NT2/D1 (cell line): ENCODE measurements at regions not wholly inside any gene's neighbourhood (a gene's known extent, or its start where the extent isn't known, plus 50 kb on each side); places are given as distances from the start of the nearest gene placed in this dataset.

Source experiments
- DNase-seq: peaks from one replicate; pipeline ENCODE4 v3.0.0-alpha.2; 2011; ENCODE audit warnings: low read depth, low spot score
- H3K27me3 ChIP-seq: 2 replicates; pipeline ENCODE4 v1.6.0; 2011; ENCODE audit warnings: mild to moderate bottlenecking; ENCODE audit not compliant: insufficient read length, insufficient read depth
- H3K36me3 ChIP-seq: 2 replicates; pipeline ENCODE4 v1.6.1; 2011; ENCODE audit warnings: mild to moderate bottlenecking, low read length, mixed read lengths; ENCODE audit not compliant: insufficient read depth, insufficient read length
- H3K4me1 ChIP-seq: 2 replicates; pipeline ENCODE4 v1.5.1; 2011; ENCODE audit not compliant: insufficient read depth, insufficient read length
- H3K4me3 ChIP-seq: 2 replicates; pipeline ENCODE4 v1.5.1; 2011; ENCODE audit warnings: low read depth; ENCODE audit not compliant: insufficient read length
- H3K9ac ChIP-seq: 2 replicates; pipeline ENCODE4 v1.6.0; 2011; ENCODE audit warnings: low read depth; ENCODE audit not compliant: insufficient read length
- H3K9me3 ChIP-seq: 2 replicates; pipeline ENCODE4 v1.5.1; 2011; ENCODE audit warnings: mild to moderate bottlenecking, low read length; ENCODE audit not compliant: insufficient read depth
- SUZ12 ChIP-seq: IDR thresholded peaks from 2 replicates; pipeline ENCODE4 v1.6.1; 2011; ENCODE audit not compliant: insufficient read length, insufficient read depth; ENCODE audit errors: extremely low read depth
- YY1 ChIP-seq: IDR thresholded peaks from 2 replicates; pipeline ENCODE4 v1.6.1; 2011; ENCODE audit not compliant: insufficient read length, insufficient read depth
- ZNF274 ChIP-seq: IDR thresholded peaks from 2 replicates; pipeline ENCODE4 v1.6.1; 2011; ENCODE audit warnings: mild to moderate bottlenecking, low read depth, low read length

DNA sequence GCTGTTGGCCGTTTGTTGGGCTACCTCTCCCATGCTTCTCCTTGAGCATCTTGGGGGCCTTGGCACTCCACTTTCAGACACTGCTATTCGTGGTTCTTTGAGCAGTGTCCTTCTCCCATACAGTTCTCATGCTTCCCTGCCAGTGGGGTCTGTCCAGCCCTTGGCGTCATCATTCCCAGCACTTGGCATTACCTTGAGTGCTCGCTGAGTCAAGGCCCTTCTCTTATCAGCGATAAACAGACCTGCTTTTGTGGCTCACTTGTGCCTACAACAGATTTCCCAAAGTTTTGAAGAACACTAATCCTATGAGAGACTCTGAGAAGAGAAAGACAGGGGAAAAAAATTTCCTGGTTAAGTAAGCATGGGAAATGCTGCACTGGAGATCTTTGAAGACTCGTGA is 85.3 kb downstream of the NOC3L start:
- no peaks in the 10 kb centered on the region for H3K36me3 ChIP-seq
- TF ChIP-seq YY1 (no peak), SUZ12 (no peak), ZNF274 (no peak)

DNA sequence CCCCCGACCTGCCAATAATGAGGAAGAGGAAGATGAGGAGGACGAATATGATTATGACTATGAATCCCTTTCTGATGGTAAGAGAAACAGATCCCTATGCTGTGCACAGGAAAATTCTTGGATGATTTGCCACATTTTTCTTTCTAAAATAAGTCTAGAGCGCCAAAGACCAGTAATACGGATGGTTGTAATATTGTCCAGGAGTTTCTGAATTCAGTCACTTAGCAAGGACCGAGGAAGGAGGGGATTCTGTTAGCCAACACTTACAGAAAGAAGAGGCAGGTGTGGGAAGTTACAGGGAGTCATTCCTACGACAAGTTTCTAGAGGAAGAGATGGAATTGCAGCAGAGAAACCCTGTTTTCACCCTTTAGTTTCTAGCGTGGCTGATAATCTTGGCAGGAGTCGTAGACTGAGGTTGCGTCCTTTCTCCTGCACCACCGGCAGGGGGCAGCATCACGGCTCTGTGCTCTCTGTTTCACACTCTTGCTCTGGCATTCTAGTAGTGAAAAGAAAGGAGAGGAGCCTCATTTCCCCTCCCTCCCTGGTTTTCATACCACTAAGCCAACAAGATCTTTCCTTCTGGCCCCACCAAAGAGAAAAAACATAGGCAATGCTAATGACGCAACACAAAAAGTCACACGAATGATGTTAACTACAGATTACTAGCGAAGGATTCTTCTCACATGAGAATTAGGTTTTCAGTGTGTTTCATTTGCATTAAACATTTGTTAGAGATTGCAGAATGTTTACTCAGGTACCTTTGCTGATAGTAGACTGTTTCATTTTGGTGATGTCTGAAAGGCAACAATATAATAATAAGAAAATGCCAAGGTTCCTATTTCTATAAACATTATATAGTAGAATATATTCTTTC is 82.7 kb downstream of the NOC3L start:
- H3K9ac ChIP-seq: no peak overlapping the region
- TF ChIP-seq YY1 (no peak), SUZ12 (no peak), ZNF274 (no peak)
- no peaks in the 10 kb centered on the region for H3K4me1 ChIP-seq
- H3K36me3 ChIP-seq: no peaks in the 10 kb centered on the region
- H3K9me3 ChIP-seq: no peaks in the 10 kb centered on the region
- H3K27me3 ChIP-seq: no peaks in the 10 kb centered on the region
- H3K4me3 ChIP-seq: no peak overlapping the region
- peak; percentile 47 for DNase-seq

More for the DNA sequence above, 85.3 kb downstream of the NOC3L start:
- Histone ChIP-seq H3K4me3 (no peak overlapping the region), H3K9ac (no peak overlapping the region), H3K27me3 (no peaks in the 10 kb centered on the region), H3K4me1 (no peaks in the 10 kb centered on the region), H3K9me3 (no peaks in the 10 kb centered on the region)
- no peak for DNase-seq

DNA sequence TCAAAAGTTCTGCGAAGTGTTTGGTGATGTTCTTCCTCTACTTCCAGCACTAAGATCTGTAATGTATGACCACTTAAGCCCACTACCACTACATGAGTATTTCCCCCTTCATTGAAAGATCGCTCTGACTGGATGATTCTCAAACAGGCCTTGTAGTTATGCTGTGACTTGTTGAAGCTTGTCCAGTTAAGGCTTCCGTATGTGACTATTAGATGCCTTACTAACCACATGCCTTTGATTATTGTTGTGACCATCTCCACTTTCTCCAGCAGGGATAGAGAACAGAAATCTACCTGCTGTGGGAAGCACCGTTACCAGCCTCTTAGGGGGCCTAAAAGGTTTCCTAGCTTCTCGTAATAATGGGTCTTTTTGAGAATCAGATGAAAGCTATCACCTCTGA is 81.1 kb downstream of the NOC3L start:
- H3K4me1 ChIP-seq: no peaks in the 10 kb centered on the region
- no peaks in the 10 kb centered on the region for H3K27me3 ChIP-seq
- no peak for DNase-seq
- no peak for TF ChIP-seq ZNF274
- H3K36me3 ChIP-seq: no peaks in the 10 kb centered on the region
- H3K4me3 ChIP-seq: no peak overlapping the region
- H3K9me3 ChIP-seq: no peaks in the 10 kb centered on the region
- no peak overlapping the region for H3K9ac ChIP-seq

DNA sequence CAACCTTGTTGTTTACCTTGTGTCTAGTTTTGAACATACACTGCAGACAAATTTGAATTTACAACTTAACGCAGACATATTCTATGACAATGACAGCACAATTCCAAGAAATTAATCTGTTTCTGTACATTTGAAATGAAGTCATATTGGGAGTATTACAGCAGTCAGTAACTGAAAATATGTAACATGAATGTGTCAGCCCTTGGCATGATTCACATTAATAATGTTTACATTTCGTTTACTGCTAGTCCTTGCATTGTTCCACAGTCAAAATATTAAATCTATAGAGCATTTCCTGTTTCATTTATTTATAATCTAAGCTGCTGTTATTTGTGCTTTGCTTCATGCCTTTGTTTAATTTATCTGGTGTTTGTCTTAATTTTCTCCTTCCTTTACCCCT is 80.4 kb downstream of the NOC3L start:
- Histone ChIP-seq H3K9me3 (no peaks in the 10 kb centered on the region), H3K36me3 (no peaks in the 10 kb centered on the region), H3K27me3 (no peaks in the 10 kb centered on the region), H3K9ac (no peak overlapping the region), H3K4me3 (no peak overlapping the region), H3K4me1 (no peaks in the 10 kb centered on the region)
- no peak for DNase-seq
- TF ChIP-seq YY1 (no peak), ZNF274 (no peak), SUZ12 (no peak)
